Bronchial epithelial cell (primary cell): ENCODE measurements at regions not wholly inside any gene's neighbourhood (a gene's known extent, or its start where the extent isn't known, plus 50 kb on each side); places are given as distances from the start of the nearest gene placed in this dataset.
"Not testable (repeated sequence)": the region's sequence is repeated elsewhere in the genome, so short reads cannot be mapped to it uniquely, and the experiment has no call there.

ENCODE experiments used
- DNase-seq: peaks from one replicate; pipeline ENCODE4 v3.0.0-alpha.2; 2010; ENCODE audit warnings: low read depth
- FAIRE-seq: peaks from 2 replicates; lab custom pipeline; 2011; peaks lifted over from hg19 to GRCh38; lab: Jason Lieb, UNC
- H3K27me3 ChIP-seq: 2 replicates; pipeline ENCODE4 v1.5.1; 2011; ENCODE audit warnings: low read length; ENCODE audit not compliant: control insufficient read depth, insufficient read depth
- H3K36me3 ChIP-seq: 2 replicates; pipeline ENCODE4 v1.5.1; 2011; ENCODE audit warnings: low read length; ENCODE audit not compliant: control insufficient read depth, insufficient read depth
- H3K4me3 ChIP-seq: 2 replicates; pipeline ENCODE4 v1.5.1; 2011; ENCODE audit warnings: mild to moderate bottlenecking, low read depth, low read length, control low read depth
- TF ChIP-seq, protein P1 (sequence below): IDR thresholded peaks from 2 replicates; pipeline ENCODE4 v1.5.1; 2011; ENCODE audit warnings: mild to moderate bottlenecking, moderate library complexity, low read length, control low read depth, inconsistent platforms; ENCODE audit not compliant: insufficient read depth, severe bottlenecking

DNA sequence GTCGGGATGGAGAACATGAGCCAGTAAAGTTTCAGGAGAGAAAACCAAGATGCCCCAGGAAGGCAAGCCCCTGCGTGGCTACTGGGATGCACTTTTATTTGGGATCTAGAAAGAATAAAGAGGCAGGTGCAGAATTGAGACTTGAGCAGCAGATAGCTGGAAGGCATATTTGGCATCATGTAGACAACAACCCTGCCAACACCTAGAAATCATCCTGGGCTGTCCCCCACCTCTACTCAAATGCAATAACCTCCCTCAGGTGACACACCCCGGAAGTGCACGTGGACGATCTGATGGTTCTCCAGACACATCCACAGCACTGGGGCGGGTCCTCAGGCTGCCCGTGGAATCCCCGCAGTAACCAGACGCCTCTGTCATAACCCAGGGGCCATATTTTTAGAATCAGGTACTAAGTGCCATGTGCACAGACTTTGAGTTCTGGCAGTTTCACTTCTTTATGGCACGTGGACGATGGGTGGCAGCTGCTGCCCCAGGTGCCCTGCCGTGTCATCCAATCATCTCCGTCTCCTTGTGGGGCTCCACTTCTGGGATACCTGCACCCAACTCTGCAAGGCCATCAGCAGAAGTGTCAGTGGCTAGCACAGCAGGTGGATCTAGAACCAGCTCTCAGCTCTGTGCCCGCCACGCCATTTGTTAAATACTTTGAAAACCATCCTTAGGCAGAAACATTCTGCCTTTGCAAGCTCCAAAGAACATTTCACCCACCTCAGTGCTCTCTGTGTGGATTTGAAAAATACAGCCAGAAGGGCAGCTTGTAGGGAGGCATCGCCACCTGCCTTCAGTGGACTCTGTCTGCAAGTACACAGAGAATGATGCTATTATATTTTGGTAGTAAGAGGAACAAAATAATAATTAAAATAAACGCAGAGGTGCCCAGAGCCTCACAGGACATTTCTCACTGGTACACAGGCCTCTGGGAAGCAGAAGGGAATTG is 771.7 kb upstream of the TMEM132C start:
- FAIRE-seq, result no peak
- Histone ChIP-seq H3K27me3 (no peaks in the 10 kb centered on the region), H3K36me3 (no peaks in the 10 kb centered on the region), H3K4me3 (no peak overlapping the region)
- TF ChIP-seq, protein P1, sequence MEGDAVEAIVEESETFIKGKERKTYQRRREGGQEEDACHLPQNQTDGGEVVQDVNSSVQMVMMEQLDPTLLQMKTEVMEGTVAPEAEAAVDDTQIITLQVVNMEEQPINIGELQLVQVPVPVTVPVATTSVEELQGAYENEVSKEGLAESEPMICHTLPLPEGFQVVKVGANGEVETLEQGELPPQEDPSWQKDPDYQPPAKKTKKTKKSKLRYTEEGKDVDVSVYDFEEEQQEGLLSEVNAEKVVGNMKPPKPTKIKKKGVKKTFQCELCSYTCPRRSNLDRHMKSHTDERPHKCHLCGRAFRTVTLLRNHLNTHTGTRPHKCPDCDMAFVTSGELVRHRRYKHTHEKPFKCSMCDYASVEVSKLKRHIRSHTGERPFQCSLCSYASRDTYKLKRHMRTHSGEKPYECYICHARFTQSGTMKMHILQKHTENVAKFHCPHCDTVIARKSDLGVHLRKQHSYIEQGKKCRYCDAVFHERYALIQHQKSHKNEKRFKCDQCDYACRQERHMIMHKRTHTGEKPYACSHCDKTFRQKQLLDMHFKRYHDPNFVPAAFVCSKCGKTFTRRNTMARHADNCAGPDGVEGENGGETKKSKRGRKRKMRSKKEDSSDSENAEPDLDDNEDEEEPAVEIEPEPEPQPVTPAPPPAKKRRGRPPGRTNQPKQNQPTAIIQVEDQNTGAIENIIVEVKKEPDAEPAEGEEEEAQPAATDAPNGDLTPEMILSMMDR, result no peak
- DNase-seq, result no peak

DNA sequence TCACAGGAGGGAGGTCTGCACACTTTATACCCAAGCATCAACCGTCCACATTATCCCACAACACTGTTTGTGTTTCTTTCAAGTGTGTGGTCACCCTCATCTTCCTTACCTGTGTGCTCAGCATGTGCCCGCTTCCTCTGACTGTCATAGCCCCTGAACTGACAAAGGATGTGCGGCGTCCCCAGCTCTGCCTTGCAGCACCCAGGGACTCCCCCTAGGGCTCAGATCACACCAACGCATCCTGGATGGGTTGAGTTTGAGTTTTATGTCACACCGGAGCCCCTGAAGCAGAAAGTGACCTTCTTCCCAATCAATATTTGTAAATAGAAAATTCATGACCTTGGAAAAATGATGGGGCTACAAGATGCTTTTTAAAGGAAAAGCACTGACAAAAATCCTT is 770.7 kb upstream of the TMEM132C start:
- FAIRE-seq (no peak), DNase-seq (no peak)
- TF ChIP-seq, protein P1, result no peak
- Histone ChIP-seq H3K27me3 (no peaks in the 10 kb centered on the region), H3K4me3 (no peak overlapping the region), H3K36me3 (no peaks in the 10 kb centered on the region)

DNA sequence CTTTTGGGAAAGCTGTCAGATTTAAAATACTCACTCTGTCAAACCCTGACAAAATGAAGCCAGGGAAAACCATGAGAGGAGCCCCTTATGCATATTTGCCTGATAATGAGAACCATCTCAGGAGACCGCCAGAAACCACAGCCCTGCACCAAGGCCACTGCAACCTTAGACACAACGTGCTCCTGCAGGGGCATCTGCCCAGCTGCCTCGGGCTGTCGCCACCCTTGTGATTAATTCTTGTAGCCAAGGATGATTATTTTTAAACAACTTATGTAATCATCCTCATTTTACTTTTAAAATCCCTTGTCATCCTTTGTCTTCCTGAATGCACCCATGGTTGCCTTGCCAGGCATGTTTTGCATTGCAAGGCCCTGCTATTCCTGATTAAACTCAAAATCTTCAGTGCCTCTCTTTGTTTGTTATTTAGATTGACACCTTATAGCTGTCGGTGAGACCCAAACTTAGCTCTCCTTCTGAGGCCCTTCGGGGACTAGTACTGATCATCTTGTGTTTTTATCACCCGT is 766.4 kb upstream of the TMEM132C start:
- TF ChIP-seq, protein P1, result no peak
- no peaks in the 10 kb centered on the region for H3K36me3 ChIP-seq
- no peaks in the 10 kb centered on the region for H3K27me3 ChIP-seq
- no peak overlapping the region for H3K4me3 ChIP-seq
- no peak for DNase-seq
- FAIRE-seq, result no peak

DNA sequence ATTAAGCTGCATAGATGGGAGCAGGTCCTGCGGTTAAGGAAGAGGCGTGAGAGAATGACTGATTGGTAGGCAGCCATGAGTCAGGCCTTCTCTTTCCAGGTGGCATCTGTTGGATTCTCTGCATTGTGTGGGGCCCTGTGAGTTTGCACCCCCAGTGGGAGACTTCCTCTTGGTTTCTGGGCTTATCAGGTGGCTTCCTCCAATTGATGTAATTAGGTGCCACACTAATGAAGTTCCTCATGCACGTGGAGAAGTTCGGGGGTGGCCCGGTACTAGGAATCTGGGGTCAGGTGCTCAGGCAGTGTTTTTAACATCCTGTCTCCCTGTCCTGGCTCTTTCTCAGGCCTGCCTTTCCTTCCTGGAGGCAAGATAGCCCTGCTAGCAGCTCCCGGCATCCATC is 765.1 kb upstream of the TMEM132C start:
- no peaks in the 10 kb centered on the region for H3K36me3 ChIP-seq
- DNase-seq (no peak), FAIRE-seq (no peak)
- TF ChIP-seq, protein P1, result no peak
- H3K4me3 ChIP-seq, result no peak overlapping the region
- H3K27me3 ChIP-seq, result no peaks in the 10 kb centered on the region

DNA sequence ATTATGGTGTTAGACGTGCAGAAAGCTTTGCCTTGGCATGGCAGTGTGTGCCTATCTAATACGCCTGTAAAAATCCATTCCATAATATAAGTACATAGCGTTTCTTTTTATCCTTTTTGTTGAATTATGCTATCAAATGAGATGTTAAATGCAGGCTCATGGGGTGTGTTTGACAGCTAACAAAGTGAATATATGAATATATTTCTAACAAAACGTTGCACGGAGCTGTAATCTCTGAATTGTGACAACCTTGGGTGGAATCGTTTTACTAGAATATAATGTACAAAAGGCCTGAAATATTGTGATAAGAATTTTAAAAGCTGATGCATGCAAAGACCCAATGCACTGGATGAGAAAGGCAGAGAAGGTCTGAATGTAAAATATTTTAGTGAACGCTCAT is 763.7 kb upstream of the TMEM132C start:
- Histone ChIP-seq H3K4me3 (no peak overlapping the region), H3K36me3 (no peaks in the 10 kb centered on the region), H3K27me3 (no peaks in the 10 kb centered on the region)
- no peak for DNase-seq
- FAIRE-seq, result no peak
- TF ChIP-seq, protein P1, result no peak

DNA sequence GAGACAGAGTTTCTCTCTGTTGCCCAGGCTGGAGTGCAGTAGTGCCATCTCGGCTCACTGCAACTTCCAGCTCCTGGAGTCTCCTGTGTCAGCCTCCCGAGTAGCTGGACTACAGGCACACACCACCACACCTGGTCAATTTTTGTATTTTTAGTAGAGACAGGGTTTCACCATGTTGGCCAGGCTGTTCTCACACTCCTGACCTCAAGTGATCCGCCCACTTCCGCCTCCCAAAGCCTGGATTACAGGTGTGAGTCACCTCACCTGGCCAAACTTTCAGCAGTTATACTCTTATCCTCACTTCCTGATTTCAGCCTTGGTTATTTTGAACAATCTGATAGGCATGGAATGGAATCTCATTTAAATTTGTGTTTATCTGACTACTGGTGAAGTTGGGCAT is 763.0 kb upstream of the TMEM132C start:
- peak; percentile 12 for DNase-seq
- FAIRE-seq, H3K4me3 ChIP-seq, H3K36me3 ChIP-seq, H3K27me3 ChIP-seq: not testable (repeated sequence)
